HG02938 (cell line): ENCODE measurements at regions not wholly inside any gene's neighbourhood (a gene's known extent, or its start where the extent isn't known, plus 50 kb on each side); places are given as distances from the start of the nearest gene placed in this dataset.
"Not testable (repeated sequence)": the region's sequence is repeated elsewhere in the genome, so short reads cannot be mapped to it uniquely, and the experiment has no call there.

Experiments
- ATAC-seq: cut with Tn5 transposase; IDR thresholded peaks from one replicate; pipeline ENCODE4 v1.9.1; 2021; ENCODE audit warnings: mild to moderate bottlenecking, moderate library complexity; ENCODE audit not compliant: unreplicated experiment

- no peak for ATAC-seq
These were observed 76.9 kb upstream of the SFSWAP start for GRCh38 chr12:131634037-131634436.

GRCh38 chr12:131635012-131635411, 75.9 kb upstream of the SFSWAP start:
- ATAC-seq: not testable (repeated sequence)

GRCh38 chr12:131635491-131636122, 75.3 kb upstream of the SFSWAP start:
- no peak for ATAC-seq

- no peak for ATAC-seq
These were observed 74.6 kb upstream of the SFSWAP start for GRCh38 chr12:131636266-131636665.

GRCh38 chr12:131636940-131637750, 73.7 kb upstream of the SFSWAP start:
- ATAC-seq: no peak

- no peak for ATAC-seq
These were observed 72.9 kb upstream of the SFSWAP start for GRCh38 chr12:131637986-131638385.

GRCh38 chr12:131639270-131639940, 71.5 kb upstream of the SFSWAP start:
- no peak for ATAC-seq

GRCh38 chr12:131640525-131640924, 70.4 kb upstream of the SFSWAP start:
- ATAC-seq: no peak

GRCh38 chr12:131641315-131641714, 69.6 kb upstream of the SFSWAP start:
- no peak for ATAC-seq

GRCh38 chr12:131642101-131642540, 68.8 kb upstream of the SFSWAP start:
- no peak for ATAC-seq

- ATAC-seq: no peak
These were observed 68.1 kb upstream of the SFSWAP start for GRCh38 chr12:131642771-131643170.

- no peak for ATAC-seq
These were observed 67.0 kb upstream of the SFSWAP start for GRCh38 chr12:131643631-131644452.

- no peak for ATAC-seq
These were observed 66.4 kb upstream of the SFSWAP start for GRCh38 chr12:131644481-131644880.

- ATAC-seq: not testable (repeated sequence)
These were observed 66.0 kb upstream of the SFSWAP start for GRCh38 chr12:131644917-131645316.

- ATAC-seq: not testable (repeated sequence)
These were observed 65.3 kb upstream of the SFSWAP start for GRCh38 chr12:131645557-131645956.

- ATAC-seq: not testable (repeated sequence)
These were observed 64.4 kb upstream of the SFSWAP start for GRCh38 chr12:131646444-131646843.

GRCh38 chr12:131647667-131648066, 63.2 kb upstream of the SFSWAP start:
- no peak for ATAC-seq

- not testable (repeated sequence) for ATAC-seq
These were observed 55.3 kb upstream of the SFSWAP start for GRCh38 chr12:131655469-131656174.

GRCh38 chr12:131656796-131657195, 54.1 kb upstream of the SFSWAP start:
- not testable (repeated sequence) for ATAC-seq

- not testable (repeated sequence) for ATAC-seq
These were observed 52.3 kb upstream of the SFSWAP start for GRCh38 chr12:131658605-131659004.
